ENCODE measurements at regions not wholly inside any gene's neighbourhood (a gene's known extent, or its start where the extent isn't known, plus 50 kb on each side); places are given as distances from the start of the nearest gene placed in this dataset.

DNA sequence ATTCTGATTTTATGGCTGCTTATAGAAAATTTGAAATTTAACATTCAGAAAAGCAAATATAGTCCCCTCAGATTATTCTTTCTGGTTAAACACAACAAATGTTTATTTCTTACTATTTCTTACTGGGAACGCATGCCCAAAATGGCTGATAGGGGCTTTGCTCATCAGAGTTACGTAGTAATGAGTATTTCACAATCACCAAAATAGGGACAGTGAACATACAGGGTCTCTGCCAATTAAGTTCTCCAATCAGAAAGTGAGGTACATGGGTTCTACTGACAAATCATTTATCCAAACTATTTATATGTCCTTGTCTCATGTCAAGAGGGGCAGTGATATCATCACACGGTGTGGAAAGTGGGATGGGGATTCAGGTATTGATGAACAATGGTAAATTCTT, 154.5 kb downstream of the BCHE start:
- no peaks in the 10 kb centered on the region for H3K79me1 ChIP-seq (ENCODE audit: low read length)

DNA sequence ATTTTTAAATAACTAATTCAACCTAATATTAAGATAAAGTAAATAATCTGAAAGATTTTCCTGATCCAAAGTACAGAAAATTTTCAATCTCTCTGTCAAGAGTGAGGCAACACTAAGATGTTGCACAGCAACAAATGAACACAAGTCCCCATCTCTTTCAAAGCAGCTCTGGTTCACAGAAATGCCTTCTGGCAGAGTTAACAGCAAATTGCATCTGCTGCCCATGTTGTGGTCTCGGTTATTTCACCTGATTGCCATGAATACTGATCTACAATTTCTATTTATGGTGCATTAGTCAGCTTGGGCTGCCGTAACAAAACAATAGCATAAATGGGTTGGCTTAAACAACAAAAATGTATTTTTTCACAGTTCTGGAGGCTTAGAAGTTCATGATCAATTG, 167.3 kb downstream of the BCHE start:
- no peak overlapping the region for H3K18ac ChIP-seq (ENCODE audit: low read length)
- DNase-seq: no peak
- H2BK120ac ChIP-seq (ENCODE audit: low read depth, low read length): no peak overlapping the region
- no peak overlapping the region for H4K8ac ChIP-seq (ENCODE audit: low read depth, low read length)
- no peak overlapping the region for H2BK5ac ChIP-seq (ENCODE audit: low read length)
- H3K36me3 ChIP-seq (ENCODE audit: control insufficient read depth, insufficient read depth, low read length): no peaks in the 10 kb centered on the region
- H2AK5ac ChIP-seq (ENCODE audit: low read length): no peak overlapping the region
- no CpG with 5 or more reads among the region's 2 CpGs for WGBS (ENCODE audit: extremely low coverage, insufficient coverage, low lambda C conversion rate)
- H3K79me2 ChIP-seq (ENCODE audit: control insufficient read depth, insufficient read depth, low read length): no peaks in the 10 kb centered on the region
- H3K4me2 ChIP-seq (ENCODE audit: low read length): no peak overlapping the region
- H3K27me3 ChIP-seq (ENCODE audit: insufficient read depth, low read length, poor library complexity): no peaks in the 10 kb centered on the region
- no peaks in the 10 kb centered on the region for H3K4me1 ChIP-seq (ENCODE audit: control insufficient read depth, low read depth, low read length)
- no peak overlapping the region for H3K4ac ChIP-seq (ENCODE audit: low read depth, low read length)
- no peak overlapping the region for H3K9ac ChIP-seq (ENCODE audit: low read length)
- H2BK15ac ChIP-seq (replicated peaks; ENCODE audit: low read depth): no peak overlapping the region
- no peak overlapping the region for H3K27ac ChIP-seq (ENCODE audit: low read depth, low read length)
- H4K5ac ChIP-seq (ENCODE audit: low read length): no peak overlapping the region
- no peak overlapping the region for H3K56ac ChIP-seq (ENCODE audit: low read length)
- H3K4me3 ChIP-seq (ENCODE audit: low read length): no peak overlapping the region
- no peak overlapping the region for H3K23ac ChIP-seq (ENCODE audit: low read length)
- no peaks in the 10 kb centered on the region for H3K79me1 ChIP-seq (ENCODE audit: low read length)

More for the DNA sequence above, 154.5 kb downstream of the BCHE start:
- Histone ChIP-seq H2BK15ac (replicated peaks; ENCODE audit: low read depth) (no peak overlapping the region), H3K79me2 (ENCODE audit: control insufficient read depth, insufficient read depth, low read length) (no peaks in the 10 kb centered on the region), H3K56ac (ENCODE audit: low read length) (no peak overlapping the region), H3K23ac (ENCODE audit: low read length) (no peak overlapping the region), H2AK5ac (ENCODE audit: low read length) (no peak overlapping the region), H3K36me3 (ENCODE audit: control insufficient read depth, insufficient read depth, low read length) (no peaks in the 10 kb centered on the region), H2BK5ac (ENCODE audit: low read length) (no peak overlapping the region), H3K18ac (ENCODE audit: low read length) (no peak overlapping the region), H3K4me2 (ENCODE audit: low read length) (no peak overlapping the region), H4K5ac (ENCODE audit: low read length) (no peak overlapping the region), H3K4ac (ENCODE audit: low read depth, low read length) (no peak overlapping the region), H3K27ac (ENCODE audit: low read depth, low read length) (no peak overlapping the region), H2BK120ac (ENCODE audit: low read depth, low read length) (no peak overlapping the region), H4K8ac (ENCODE audit: low read depth, low read length) (no peak overlapping the region), H3K27me3 (ENCODE audit: insufficient read depth, low read length, poor library complexity) (no peaks in the 10 kb centered on the region), H3K4me3 (ENCODE audit: low read length) (no peak overlapping the region), H3K9ac (ENCODE audit: low read length) (no peak overlapping the region), H3K4me1 (ENCODE audit: control insufficient read depth, low read depth, low read length) (no peaks in the 10 kb centered on the region)
- no CpG with 5 or more reads among the region's 3 CpGs for WGBS (ENCODE audit: extremely low coverage, insufficient coverage, low lambda C conversion rate)
- DNase-seq: no peak

- no peaks in the 10 kb centered on the region for H3K79me2 ChIP-seq (ENCODE audit: control insufficient read depth, insufficient read depth, low read length)
- H3K23ac ChIP-seq (ENCODE audit: low read length): no peak overlapping the region
- no peak overlapping the region for H3K4me3 ChIP-seq (ENCODE audit: low read length)
- no peak overlapping the region for H2AK5ac ChIP-seq (ENCODE audit: low read length)
- no peak overlapping the region for H3K9ac ChIP-seq (ENCODE audit: low read length)
- H2BK15ac ChIP-seq (replicated peaks; ENCODE audit: low read depth): no peak overlapping the region
- H3K4ac ChIP-seq (ENCODE audit: low read depth, low read length): no peak overlapping the region
- H4K8ac ChIP-seq (ENCODE audit: low read depth, low read length): no peak overlapping the region
- DNase-seq: no peak
- no peak overlapping the region for H3K56ac ChIP-seq (ENCODE audit: low read length)
- H3K79me1 ChIP-seq (ENCODE audit: low read length): no peaks in the 10 kb centered on the region
- no peak overlapping the region for H3K27ac ChIP-seq (ENCODE audit: low read depth, low read length)
- H2BK5ac ChIP-seq (ENCODE audit: low read length): no peak overlapping the region
- no peak overlapping the region for H4K5ac ChIP-seq (ENCODE audit: low read length)
- no peak overlapping the region for H3K4me2 ChIP-seq (ENCODE audit: low read length)
- H3K18ac ChIP-seq (ENCODE audit: low read length): no peak overlapping the region
- no peaks in the 10 kb centered on the region for H3K27me3 ChIP-seq (ENCODE audit: insufficient read depth, low read length, poor library complexity)
- no peaks in the 10 kb centered on the region for H3K4me1 ChIP-seq (ENCODE audit: control insufficient read depth, low read depth, low read length)
- H2BK120ac ChIP-seq (ENCODE audit: low read depth, low read length): no peak overlapping the region
- H3K36me3 ChIP-seq (ENCODE audit: control insufficient read depth, insufficient read depth, low read length): no peaks in the 10 kb centered on the region
These were observed 167.7 kb downstream of the BCHE start for GRCh38 chr3:165669504-165669903.

DNA sequence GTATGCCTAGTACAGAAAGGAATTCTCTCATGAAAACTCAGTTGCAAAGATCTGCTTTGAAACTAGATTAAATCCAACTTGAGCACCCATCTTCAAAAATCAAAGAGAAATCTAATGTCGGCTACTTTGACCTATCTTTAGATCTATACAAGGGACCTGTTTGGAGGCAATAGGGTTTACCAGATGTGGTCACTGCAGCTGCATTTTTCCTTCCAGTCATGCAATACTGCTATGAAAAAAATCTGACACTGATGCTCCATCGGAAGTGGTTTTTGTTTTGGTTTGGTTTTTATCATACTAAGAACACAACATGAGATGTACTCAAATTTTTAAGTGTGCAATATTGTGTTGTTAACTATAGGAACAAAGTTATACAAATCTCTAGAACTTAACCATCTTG, 169.5 kb downstream of the BCHE start:
- no peak for DNase-seq
- Histone ChIP-seq H3K4ac (ENCODE audit: low read depth, low read length) (no peak overlapping the region), H3K36me3 (ENCODE audit: control insufficient read depth, insufficient read depth, low read length) (no peaks in the 10 kb centered on the region), H2BK15ac (replicated peaks; ENCODE audit: low read depth) (no peak overlapping the region), H4K5ac (ENCODE audit: low read length) (no peak overlapping the region), H3K4me3 (ENCODE audit: low read length) (no peak overlapping the region), H3K4me1 (ENCODE audit: control insufficient read depth, low read depth, low read length) (no peaks in the 10 kb centered on the region), H2BK120ac (ENCODE audit: low read depth, low read length) (no peak overlapping the region), H3K27me3 (ENCODE audit: insufficient read depth, low read length, poor library complexity) (no peaks in the 10 kb centered on the region), H2BK5ac (ENCODE audit: low read length) (no peak overlapping the region), H3K56ac (ENCODE audit: low read length) (no peak overlapping the region), H3K18ac (ENCODE audit: low read length) (no peak overlapping the region), H3K79me2 (ENCODE audit: control insufficient read depth, insufficient read depth, low read length) (no peaks in the 10 kb centered on the region), H3K27ac (ENCODE audit: low read depth, low read length) (no peak overlapping the region), H3K9ac (ENCODE audit: low read length) (no peak overlapping the region), H3K4me2 (ENCODE audit: low read length) (no peak overlapping the region), H2AK5ac (ENCODE audit: low read length) (no peak overlapping the region), H3K23ac (ENCODE audit: low read length) (no peak overlapping the region), H3K79me1 (ENCODE audit: low read length) (no peaks in the 10 kb centered on the region), H4K8ac (ENCODE audit: low read depth, low read length) (no peak overlapping the region)
- WGBS (ENCODE audit: extremely low coverage, insufficient coverage, low lambda C conversion rate): no CpG with 5 or more reads among the region's 2 CpGs

DNA sequence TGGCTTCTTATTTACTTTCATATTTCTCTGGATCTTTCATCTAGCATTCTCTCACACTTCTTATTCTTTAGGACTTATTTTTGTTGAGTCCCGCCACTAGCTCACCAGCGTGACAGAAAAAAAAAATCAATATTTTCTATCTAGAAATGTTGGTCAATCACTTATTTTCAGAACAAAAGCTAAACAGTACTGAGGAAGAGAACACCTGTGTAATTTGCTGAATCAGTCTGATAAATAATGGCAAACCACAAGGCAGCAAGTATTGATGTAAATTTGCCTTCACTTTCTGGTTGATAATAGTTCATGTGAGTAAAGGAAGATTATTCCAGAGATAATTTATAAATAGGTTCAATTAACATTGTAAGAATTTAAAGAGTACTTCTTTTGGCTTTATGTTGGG, 179.2 kb downstream of the BCHE start:
- Histone ChIP-seq H3K23ac (ENCODE audit: low read length) (no peak overlapping the region), H3K36me3 (ENCODE audit: control insufficient read depth, insufficient read depth, low read length) (no peaks in the 10 kb centered on the region), H3K9ac (ENCODE audit: low read length) (no peak overlapping the region), H2BK5ac (ENCODE audit: low read length) (no peak overlapping the region), H3K56ac (ENCODE audit: low read length) (no peak overlapping the region), H3K4me3 (ENCODE audit: low read length) (no peak overlapping the region), H3K27me3 (ENCODE audit: insufficient read depth, low read length, poor library complexity) (no peaks in the 10 kb centered on the region), H3K79me2 (ENCODE audit: control insufficient read depth, insufficient read depth, low read length) (no peaks in the 10 kb centered on the region), H3K4me2 (ENCODE audit: low read length) (no peak overlapping the region), H3K27ac (ENCODE audit: low read depth, low read length) (no peak overlapping the region), H3K79me1 (ENCODE audit: low read length) (no peaks in the 10 kb centered on the region), H2BK120ac (ENCODE audit: low read depth, low read length) (no peak overlapping the region), H3K4ac (ENCODE audit: low read depth, low read length) (no peak overlapping the region), H4K5ac (ENCODE audit: low read length) (no peak overlapping the region), H2BK15ac (replicated peaks; ENCODE audit: low read depth) (no peak overlapping the region), H3K18ac (ENCODE audit: low read length) (no peak overlapping the region), H2AK5ac (ENCODE audit: low read length) (no peak overlapping the region), H4K8ac (ENCODE audit: low read depth, low read length) (no peak overlapping the region), H3K4me1 (ENCODE audit: control insufficient read depth, low read depth, low read length) (no peaks in the 10 kb centered on the region)
- no CpG with 5 or more reads among the region's 2 CpGs for WGBS (ENCODE audit: extremely low coverage, insufficient coverage, low lambda C conversion rate)
- DNase-seq: no peak

DNA sequence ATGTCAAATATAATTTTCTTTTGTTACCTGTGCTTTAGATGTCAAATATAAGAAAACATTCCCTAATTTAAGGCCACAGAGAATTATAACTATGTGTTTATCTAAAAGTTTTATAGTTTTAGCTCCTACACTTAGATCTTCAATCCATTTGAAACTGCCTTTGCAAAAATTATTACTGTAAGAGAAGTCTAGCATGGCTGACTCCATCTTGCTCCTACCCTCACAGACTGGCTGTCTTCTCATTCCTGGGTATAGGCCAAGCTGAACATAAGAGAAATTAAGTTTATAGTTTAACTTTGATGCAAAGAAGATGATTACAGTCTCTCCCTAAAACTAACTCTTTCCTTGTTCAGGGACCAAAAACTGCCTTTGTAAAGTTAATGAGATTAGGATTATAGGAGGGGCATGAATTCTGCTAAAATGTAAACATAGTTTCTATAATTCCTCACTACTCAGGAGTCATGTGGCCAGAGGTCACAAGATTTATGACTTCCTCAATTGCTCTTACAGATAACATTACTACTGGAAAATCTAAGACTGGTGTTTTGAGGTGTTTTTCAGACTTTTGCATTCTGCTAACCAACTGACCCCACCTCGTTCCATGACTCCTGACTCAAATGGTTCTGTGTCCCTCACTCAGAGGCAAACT, 184.0 kb downstream of the BCHE start:
- no CpG with 5 or more reads among the region's 1 CpG for WGBS (ENCODE audit: extremely low coverage, insufficient coverage, low lambda C conversion rate)
- H3K56ac ChIP-seq (ENCODE audit: low read length): no peak overlapping the region
- H2BK5ac ChIP-seq (ENCODE audit: low read length): no peak overlapping the region
- no peak overlapping the region for H2BK120ac ChIP-seq (ENCODE audit: low read depth, low read length)
- no peak overlapping the region for H3K18ac ChIP-seq (ENCODE audit: low read length)
- H3K27ac ChIP-seq (ENCODE audit: low read depth, low read length): no peak overlapping the region
- H3K4me3 ChIP-seq (ENCODE audit: low read length): no peak overlapping the region
- H3K79me1 ChIP-seq (ENCODE audit: low read length): no peaks in the 10 kb centered on the region
- H3K36me3 ChIP-seq (ENCODE audit: control insufficient read depth, insufficient read depth, low read length): no peaks in the 10 kb centered on the region
- no peak overlapping the region for H3K9ac ChIP-seq (ENCODE audit: low read length)
- no peaks in the 10 kb centered on the region for H3K79me2 ChIP-seq (ENCODE audit: control insufficient read depth, insufficient read depth, low read length)
- H4K8ac ChIP-seq (ENCODE audit: low read depth, low read length): no peak overlapping the region
- no peak overlapping the region for H2BK15ac ChIP-seq (replicated peaks; ENCODE audit: low read depth)
- DNase-seq: no peak
- no peaks in the 10 kb centered on the region for H3K4me1 ChIP-seq (ENCODE audit: control insufficient read depth, low read depth, low read length)
- no peak overlapping the region for H3K4ac ChIP-seq (ENCODE audit: low read depth, low read length)
- no peaks in the 10 kb centered on the region for H3K27me3 ChIP-seq (ENCODE audit: insufficient read depth, low read length, poor library complexity)
- H3K23ac ChIP-seq (ENCODE audit: low read length): no peak overlapping the region
- H4K5ac ChIP-seq (ENCODE audit: low read length): no peak overlapping the region
- no peak overlapping the region for H2AK5ac ChIP-seq (ENCODE audit: low read length)
- H3K4me2 ChIP-seq (ENCODE audit: low read length): no peak overlapping the region

All from mesendoderm (in vitro differentiated cells).